Heart left ventricle (tissue), 16 donors: ENCODE measurements at regions not wholly inside any gene's neighbourhood (a gene's known extent, or its start where the extent isn't known, plus 50 kb on each side); places are given as distances from the start of the nearest gene placed in this dataset.

ENCODE experiments used
- ATAC-seq, 4 donors: fragments of 200-7000 bp; cut with Tn5 transposase; one replicate each; pipeline ENCODE4 v1.9.1; 2020 to 2022; ENCODE audit warnings: moderate library complexity in 4 of 4, mild to moderate bottlenecking in 3 of 4, moderate number of reproducible peaks in 1 of 4
- DNase-seq, 5 donors: peaks; one replicate each; pipeline ENCODE4 v3.0.0-alpha.2; 2020
- H3K27ac ChIP-seq, 12 donors: fragments of 200-600 bp; sonication (generic) in 4 of 12; one replicate each; pipeline versions ENCODE4 v1.5.0 to v1.8.0; 2016 to 2022; ENCODE audit warnings: mild to moderate bottlenecking in 2 of 12
- H3K27me3 ChIP-seq, 9 donors: fragments of 200-600 bp; sonication (generic) in 2 of 9; one replicate each; pipeline versions ENCODE4 v1.5.1 to v1.8.0; 2016 to 2022; ENCODE audit warnings: mild to moderate bottlenecking in 3 of 9
- H3K36me3 ChIP-seq, 9 donors: fragments of 200-600 bp; sonication (generic) in 2 of 9; one replicate each; pipeline versions ENCODE4 v1.5.0 to v1.8.0; 2018 to 2022; ENCODE audit warnings: mild to moderate bottlenecking in 2 of 9
- H3K4me1 ChIP-seq, 12 donors: fragments of 200-600 bp; sonication (generic) in 4 of 12; one replicate each; pipeline versions ENCODE4 v1.5.0 to v1.8.0; 2016 to 2022; ENCODE audit warnings: mild to moderate bottlenecking in 3 of 12
- H3K4me3 ChIP-seq, 12 donors: fragments of 200-600 bp; sonication (generic) in 4 of 12; one replicate each; pipeline versions ENCODE4 v1.5.0 to v1.8.0; 2017 to 2022; ENCODE audit warnings: mild to moderate bottlenecking in 9 of 12, moderate library complexity in 4 of 12
- H3K9me3 ChIP-seq, 12 donors: fragments of 200-600 bp; sonication (generic) in 4 of 12; one replicate each; pipeline versions ENCODE4 v1.5.0 to v1.8.0; 2016 to 2022; ENCODE audit warnings: mild to moderate bottlenecking in 1 of 12
- POLR2A ChIP-seq, 2 donors: fragments of 450-650 bp; IDR thresholded peaks; one replicate each; pipeline ENCODE4 v1.6.1; 2017; ENCODE audit warnings: antibody characterized with exemption in 2 of 2, mild to moderate bottlenecking in 2 of 2, moderate library complexity in 2 of 2
- WGBS, 4 donors: extraction: QIAGEN DNeasy Blood & Tissue Kit in 2 of 4; methylation state at CpG; one replicate each; pipeline versions ENCODE4 v1.1.5 to v1.1.7; 2013 to 2018; 5-methylcytosine and 5-hydroxymethylcytosine counted together
- intact Hi-C, 10 donors: fragments of 100-400 bp; cut with DNase I; formaldehyde crosslinking; loops; one replicate each; pipeline versions ENCODE4 v1.11.1 to v1.14.2; 2022
- TF ChIP-seq, protein P1 (sequence below), 12 donors: fragments of 200-600 bp; sonication (generic) in 4 of 12; IDR thresholded peaks; one replicate each; pipeline versions ENCODE4 v1.5.0 to v1.8.0; 2018 to 2022; ENCODE audit warnings: antibody characterized with exemption in 12 of 12, mild to moderate bottlenecking in 5 of 12
- donor health status: ischemic (EF 13 %, LVEDD 7.1; RV severe dilation, severe dysfunction).
- donor health status: healthy with polysubstance abuse.
- donor health status: DM: no; HTN: yes; CAD: no.
- donor health status: DM: no; HTN: no; CAD: no.
- donor health status: ischemic (EF 25% LVEDD 6.9; RV normal size, moderate dysfunction).
- donor health status: ischemic (EF 25% LVEDD 5.7; RV mildly dilated, moderate dysfunction).
- donor health status: healthy.
- donor health status: DM: yes; HTN: yes; CAD: no.
- donor health status: ischemic (EF 35%, LVEDD 5.7; RV mildly dilated, moderate dysfunction).
- donor health status: nonischemic (EF 11% LVEDD 7.7; RV severe dilation, severe dysfunction).
- donor health status: DM: yes; HTN: yes; CAD: no.
- donor health status: PGD.
- donor health status: ischemic (EF 29% LVEDD 5.4; RV normal size, mild dysfunction).
- donor health status: nonischemic (EF 23%, LVEDD 6.1; RV moderate dilation, normal function).

DNA sequence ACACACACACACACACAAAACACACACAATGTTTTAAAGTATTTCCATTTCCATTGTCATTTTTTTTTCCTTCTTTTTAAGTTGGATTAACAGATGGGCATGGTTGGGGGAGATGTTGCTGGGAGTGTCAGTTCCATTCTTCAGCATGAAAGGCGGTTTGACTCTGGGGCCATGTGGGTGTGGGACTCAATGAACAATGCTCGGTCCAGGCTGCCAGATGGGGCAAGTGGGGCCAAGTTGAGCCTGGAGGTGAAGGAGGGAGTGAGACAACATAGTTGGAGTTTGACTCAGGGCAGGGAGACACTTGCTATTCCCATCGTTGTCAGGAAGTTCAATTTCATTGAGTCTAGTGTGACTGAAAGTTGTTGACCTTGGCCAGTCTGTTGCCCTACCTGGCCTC lies 125.3 kb downstream of the TLE3 start:
- Histone ChIP-seq H3K4me1 (no peaks in the 10 kb centered on the region), H3K27me3 (peaks cover 0 to 25% (median 3%) of the 10 kb centered on the region in 9 donors), H3K4me3 (no peak overlapping the region), H3K27ac (no peak overlapping the region), H3K36me3 (no peaks in the 10 kb centered on the region), H3K9me3 (no peaks in the 10 kb centered on the region)
- TF ChIP-seq POLR2A (IDR thresholded peaks at IDR 0.05), result no peak
- TF ChIP-seq, protein P1, sequence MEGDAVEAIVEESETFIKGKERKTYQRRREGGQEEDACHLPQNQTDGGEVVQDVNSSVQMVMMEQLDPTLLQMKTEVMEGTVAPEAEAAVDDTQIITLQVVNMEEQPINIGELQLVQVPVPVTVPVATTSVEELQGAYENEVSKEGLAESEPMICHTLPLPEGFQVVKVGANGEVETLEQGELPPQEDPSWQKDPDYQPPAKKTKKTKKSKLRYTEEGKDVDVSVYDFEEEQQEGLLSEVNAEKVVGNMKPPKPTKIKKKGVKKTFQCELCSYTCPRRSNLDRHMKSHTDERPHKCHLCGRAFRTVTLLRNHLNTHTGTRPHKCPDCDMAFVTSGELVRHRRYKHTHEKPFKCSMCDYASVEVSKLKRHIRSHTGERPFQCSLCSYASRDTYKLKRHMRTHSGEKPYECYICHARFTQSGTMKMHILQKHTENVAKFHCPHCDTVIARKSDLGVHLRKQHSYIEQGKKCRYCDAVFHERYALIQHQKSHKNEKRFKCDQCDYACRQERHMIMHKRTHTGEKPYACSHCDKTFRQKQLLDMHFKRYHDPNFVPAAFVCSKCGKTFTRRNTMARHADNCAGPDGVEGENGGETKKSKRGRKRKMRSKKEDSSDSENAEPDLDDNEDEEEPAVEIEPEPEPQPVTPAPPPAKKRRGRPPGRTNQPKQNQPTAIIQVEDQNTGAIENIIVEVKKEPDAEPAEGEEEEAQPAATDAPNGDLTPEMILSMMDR (IDR thresholded peaks at IDR 0.05), result no peak
- 74 to 80% (median 77%) methylated on average over 3 of the region's 3 CpGs for WGBS, 4 donors
- intact Hi-C loops, result loop anchor here in 1 of 10 donors (10.0 kb wide), 1 partner anchor 58 kb away; no protein-coding TSS in a partner anchor
- no peak for ATAC-seq
- no peak for DNase-seq

DNA sequence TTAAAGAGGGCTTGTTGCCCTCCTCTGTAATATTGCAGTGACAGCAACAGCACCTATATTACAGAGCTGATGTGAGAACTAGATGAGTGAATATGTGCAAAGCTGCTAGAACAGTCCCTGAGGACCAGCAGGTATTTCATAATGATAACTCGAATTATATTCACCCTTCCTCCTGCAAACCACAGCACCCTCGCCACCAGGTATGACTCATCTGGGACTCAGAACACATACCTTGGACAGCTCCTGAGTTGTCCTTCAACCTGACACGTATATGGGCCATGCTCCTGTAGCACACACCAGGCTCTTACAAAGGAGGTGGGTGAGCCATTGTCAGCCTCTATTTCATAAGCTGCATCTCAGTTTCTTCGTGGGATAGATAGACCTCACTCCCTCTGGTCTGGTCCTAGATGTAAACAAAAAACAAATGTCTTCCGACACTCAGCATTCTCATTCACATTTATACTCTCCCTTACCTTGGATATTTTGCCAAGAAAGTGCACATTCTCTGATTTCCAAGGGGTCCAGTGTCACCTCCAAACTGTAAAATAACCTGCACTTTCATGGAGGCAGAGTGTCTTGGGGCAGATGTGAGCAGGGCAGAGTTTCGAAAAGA lies 124.5 kb downstream of the TLE3 start:
- TF ChIP-seq, protein P1 (IDR thresholded peaks at IDR 0.05), result no peak
- no peak for TF ChIP-seq POLR2A (IDR thresholded peaks at IDR 0.05)
- DNase-seq, result no peak
- H3K27me3 ChIP-seq, result peaks cover 0 to 29% (median 3%) of the 10 kb centered on the region in 9 donors
- ATAC-seq, result peak in 2 of 4 donors; percentile 41 to 55
- WGBS, 4 donors, result 34 to 41% (median 37%) methylated on average over 6 of the region's 6 CpGs
- no peaks in the 10 kb centered on the region for H3K4me1 ChIP-seq
- H3K27ac ChIP-seq, result no peak overlapping the region
- H3K36me3 ChIP-seq, result no peaks in the 10 kb centered on the region
- intact Hi-C loops, result loop anchor here in 1 of 10 donors (10.0 kb wide), 1 partner anchor 58 kb away; no protein-coding TSS in a partner anchor
- no peak overlapping the region for H3K4me3 ChIP-seq
- H3K9me3 ChIP-seq, result no peaks in the 10 kb centered on the region

DNA sequence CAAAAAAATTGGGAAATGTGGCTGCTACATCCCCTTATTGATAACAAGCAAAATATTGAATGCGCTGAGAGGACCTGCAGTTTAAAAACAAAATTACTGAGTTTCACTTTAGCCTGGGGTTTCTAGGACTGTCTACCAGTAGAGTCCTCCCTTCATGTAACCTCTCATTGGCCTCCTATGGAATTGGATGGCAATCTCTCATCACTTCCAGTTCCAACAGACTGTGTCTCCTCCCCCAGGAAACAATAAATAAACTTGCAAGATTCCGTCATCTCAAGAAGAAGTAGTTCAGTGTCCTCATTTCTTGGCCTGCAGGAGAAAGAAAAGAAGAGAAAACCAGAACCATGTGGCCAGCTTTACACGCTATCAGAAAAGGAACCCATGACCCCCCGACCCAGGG lies 123.8 kb downstream of the TLE3 start:
- Histone ChIP-seq H3K27me3 (peaks cover 0 to 29% (median 3%) of the 10 kb centered on the region in 9 donors), H3K9me3 (no peaks in the 10 kb centered on the region), H3K4me1 (no peaks in the 10 kb centered on the region), H3K36me3 (no peaks in the 10 kb centered on the region), H3K27ac (no peak overlapping the region), H3K4me3 (no peak overlapping the region)
- ATAC-seq (no peak), DNase-seq (no peak)
- TF ChIP-seq, protein P1 (IDR thresholded peaks at IDR 0.05), result no peak
- no peak for TF ChIP-seq POLR2A (IDR thresholded peaks at IDR 0.05)
- 60 to 67% (median 62%) methylated on average over 4 of the region's 4 CpGs for WGBS, 4 donors
- intact Hi-C loops, result loop anchor here in 1 of 10 donors (10.0 kb wide), 1 partner anchor 59 kb away; no protein-coding TSS in a partner anchor

DNA sequence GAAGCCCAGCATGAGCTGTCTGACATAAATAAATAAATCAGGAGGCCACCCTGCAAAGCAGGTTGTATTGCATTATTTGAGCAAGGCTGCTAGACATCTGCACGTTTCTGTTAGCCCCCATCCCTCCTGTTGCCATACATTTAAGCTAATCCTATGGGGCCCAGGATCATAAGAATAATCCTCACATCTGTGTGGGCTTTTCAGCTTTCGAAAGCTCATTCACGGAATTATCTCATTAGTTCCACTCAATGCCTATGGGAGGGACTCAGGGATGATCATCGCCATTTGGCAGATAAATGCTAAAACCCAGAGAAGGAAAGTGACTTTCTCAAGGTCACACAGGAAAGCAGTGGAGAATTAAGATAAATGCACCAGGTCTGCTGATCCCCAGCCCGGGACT lies 123.4 kb downstream of the TLE3 start:
- no peak for ATAC-seq
- WGBS, 4 donors, result 55 to 67% (median 63%) methylated on average over 5 of the region's 5 CpGs
- TF ChIP-seq, protein P1 (IDR thresholded peaks at IDR 0.05), result no peak
- TF ChIP-seq POLR2A (IDR thresholded peaks at IDR 0.05), result no peak
- Histone ChIP-seq H3K27me3 (peaks cover 0 to 30% (median 3%) of the 10 kb centered on the region in 9 donors), H3K36me3 (no peaks in the 10 kb centered on the region), H3K9me3 (no peaks in the 10 kb centered on the region), H3K27ac (no peak overlapping the region), H3K4me3 (no peak overlapping the region), H3K4me1 (no peaks in the 10 kb centered on the region)
- intact Hi-C loops, result loop anchor here in 1 of 10 donors (10.0 kb wide), 1 partner anchor 60 kb away; no protein-coding TSS in a partner anchor
- DNase-seq, result no peak
